GM12873 (cell line): ENCODE measurements at regions not wholly inside any gene's neighbourhood (a gene's known extent, or its start where the extent isn't known, plus 50 kb on each side); places are given as distances from the start of the nearest gene placed in this dataset.

Experiments
- TF ChIP-seq, protein P1 (sequence below): IDR thresholded peaks from 2 replicates; pipeline ENCODE4 v1.5.1; 2012; ENCODE audit warnings: low read depth, mild to moderate bottlenecking, moderate library complexity, low read length, control low read depth; ENCODE audit not compliant: insufficient read depth; ENCODE audit errors: missing control alignments

DNA sequence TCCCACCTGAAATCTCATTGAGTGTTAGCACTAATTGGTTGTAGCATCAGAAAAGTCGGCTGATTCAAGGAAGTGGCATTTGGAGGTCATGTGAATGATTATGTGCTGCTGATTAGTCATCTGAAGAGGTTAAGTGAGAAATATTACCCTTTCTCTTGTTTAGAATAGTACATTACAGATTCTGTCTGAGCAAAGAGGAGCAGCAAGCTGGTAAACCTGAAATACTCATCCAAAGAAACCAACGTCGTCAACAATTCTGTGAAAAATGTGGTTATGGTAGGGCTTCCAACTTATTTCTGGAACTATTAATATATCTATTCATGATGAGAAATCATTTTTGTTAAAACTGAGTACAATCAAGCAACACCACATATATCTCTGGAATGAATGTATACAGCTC, 1024.9 kb downstream of the TUSC7 start:
- TF ChIP-seq, protein P1, sequence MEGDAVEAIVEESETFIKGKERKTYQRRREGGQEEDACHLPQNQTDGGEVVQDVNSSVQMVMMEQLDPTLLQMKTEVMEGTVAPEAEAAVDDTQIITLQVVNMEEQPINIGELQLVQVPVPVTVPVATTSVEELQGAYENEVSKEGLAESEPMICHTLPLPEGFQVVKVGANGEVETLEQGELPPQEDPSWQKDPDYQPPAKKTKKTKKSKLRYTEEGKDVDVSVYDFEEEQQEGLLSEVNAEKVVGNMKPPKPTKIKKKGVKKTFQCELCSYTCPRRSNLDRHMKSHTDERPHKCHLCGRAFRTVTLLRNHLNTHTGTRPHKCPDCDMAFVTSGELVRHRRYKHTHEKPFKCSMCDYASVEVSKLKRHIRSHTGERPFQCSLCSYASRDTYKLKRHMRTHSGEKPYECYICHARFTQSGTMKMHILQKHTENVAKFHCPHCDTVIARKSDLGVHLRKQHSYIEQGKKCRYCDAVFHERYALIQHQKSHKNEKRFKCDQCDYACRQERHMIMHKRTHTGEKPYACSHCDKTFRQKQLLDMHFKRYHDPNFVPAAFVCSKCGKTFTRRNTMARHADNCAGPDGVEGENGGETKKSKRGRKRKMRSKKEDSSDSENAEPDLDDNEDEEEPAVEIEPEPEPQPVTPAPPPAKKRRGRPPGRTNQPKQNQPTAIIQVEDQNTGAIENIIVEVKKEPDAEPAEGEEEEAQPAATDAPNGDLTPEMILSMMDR = no peak

DNA sequence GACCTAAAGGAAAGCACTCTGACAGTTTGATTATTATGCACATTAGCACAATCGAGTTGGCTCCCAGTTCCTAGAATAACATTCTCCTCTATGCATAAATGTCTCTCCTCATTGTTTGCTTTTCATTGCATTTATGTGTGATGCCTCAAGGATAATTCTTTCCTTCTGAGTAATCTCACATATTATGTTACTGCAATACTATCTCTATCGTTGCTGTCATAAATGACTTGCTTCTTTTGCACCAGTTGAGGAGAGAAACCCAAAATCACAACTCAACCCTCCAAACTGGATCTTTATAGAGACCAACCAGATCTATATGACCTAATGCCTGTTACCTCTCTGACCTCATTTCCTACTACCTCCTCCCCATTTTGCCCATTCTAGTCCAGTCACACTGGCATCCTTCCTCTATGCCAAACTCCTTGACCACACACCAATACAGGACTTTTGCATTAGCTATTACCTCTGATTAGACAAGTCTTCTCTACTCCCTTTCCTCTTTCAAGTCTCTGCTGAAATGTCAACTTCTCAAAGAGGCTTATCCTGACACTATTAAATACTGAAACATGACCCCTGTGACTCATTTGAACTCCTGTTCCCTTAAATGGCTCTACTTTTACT, 1026.0 kb downstream of the TUSC7 start:
- TF ChIP-seq, protein P1 = no peak

DNA sequence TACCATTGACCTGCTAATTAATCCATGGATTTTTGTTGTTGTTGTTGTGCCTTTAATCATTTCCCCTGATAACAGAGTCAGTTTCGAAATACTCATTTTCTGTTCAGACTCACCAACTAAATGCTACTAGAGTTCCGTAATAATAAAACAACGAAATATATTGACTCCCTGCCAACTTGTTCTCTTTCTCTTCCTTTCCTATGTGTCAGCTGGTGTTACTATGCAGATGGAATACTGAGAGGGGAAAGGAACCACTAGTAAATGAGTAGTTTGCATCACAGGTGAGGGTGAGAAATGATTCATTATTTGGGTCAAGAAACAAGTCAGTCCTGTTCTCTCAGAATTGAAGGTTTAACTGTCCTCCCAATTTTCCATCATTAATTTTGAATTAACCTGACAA, 1027.3 kb downstream of the TUSC7 start:
- TF ChIP-seq, protein P1 = no peak

DNA sequence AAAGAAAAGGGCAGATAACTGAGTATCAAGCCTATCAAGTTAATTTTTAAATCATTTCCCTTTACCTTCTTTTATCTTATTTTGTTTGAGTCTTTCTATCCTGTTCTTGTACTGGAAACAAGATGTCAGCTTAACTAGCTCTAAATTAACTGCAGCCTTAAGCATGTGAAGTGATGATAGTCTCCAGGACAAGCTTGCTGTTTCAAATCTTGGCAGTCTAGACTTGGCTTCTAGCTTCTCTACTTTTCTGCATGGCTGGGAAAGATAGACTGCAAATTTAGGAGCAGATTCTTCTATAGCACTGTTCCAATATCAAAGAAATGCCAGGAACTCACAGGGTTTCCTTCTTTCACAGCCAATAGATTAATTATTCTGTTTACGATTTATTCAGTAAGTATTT, 1034.4 kb downstream of the TUSC7 start:
- TF ChIP-seq, protein P1 = no peak

DNA sequence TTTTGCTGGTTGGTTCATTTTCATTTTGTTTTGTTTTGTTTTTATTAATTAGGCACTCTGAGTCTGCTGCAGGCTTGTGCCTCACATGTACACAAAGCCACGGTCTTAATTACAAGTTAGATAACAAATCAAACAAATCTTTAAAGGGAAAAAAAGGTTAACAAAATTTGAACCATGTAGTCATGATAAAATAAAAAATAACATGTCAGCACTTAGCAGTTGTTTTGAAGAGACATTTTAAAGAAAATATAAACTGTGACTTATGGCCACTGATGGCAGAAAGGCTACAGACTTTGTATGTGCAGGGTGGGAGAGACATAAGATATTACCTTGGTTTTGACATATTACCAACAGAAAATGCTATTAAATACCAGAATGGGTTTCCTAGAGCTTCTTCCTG, 1035.4 kb downstream of the TUSC7 start:
- TF ChIP-seq, protein P1 = no peak

DNA sequence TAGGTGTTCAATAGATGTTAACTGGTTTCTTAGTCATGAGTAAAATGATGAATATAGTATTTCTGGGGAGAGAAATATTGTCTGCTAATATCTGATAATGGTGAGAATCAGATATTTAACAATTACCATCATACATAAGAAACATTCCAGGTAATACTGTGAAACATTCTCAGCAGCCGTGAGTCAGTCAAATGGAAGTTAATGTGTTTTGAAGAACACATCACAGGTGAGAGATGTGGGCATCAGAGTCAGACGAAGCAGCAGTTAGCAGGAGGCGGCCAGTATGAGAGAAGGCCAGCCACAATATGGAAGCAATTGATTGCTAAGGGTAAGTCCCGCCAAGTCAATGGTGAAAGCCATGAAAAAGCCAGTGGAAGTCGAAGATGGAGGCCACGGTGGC, 1035.9 kb downstream of the TUSC7 start:
- TF ChIP-seq, protein P1 = no peak

DNA sequence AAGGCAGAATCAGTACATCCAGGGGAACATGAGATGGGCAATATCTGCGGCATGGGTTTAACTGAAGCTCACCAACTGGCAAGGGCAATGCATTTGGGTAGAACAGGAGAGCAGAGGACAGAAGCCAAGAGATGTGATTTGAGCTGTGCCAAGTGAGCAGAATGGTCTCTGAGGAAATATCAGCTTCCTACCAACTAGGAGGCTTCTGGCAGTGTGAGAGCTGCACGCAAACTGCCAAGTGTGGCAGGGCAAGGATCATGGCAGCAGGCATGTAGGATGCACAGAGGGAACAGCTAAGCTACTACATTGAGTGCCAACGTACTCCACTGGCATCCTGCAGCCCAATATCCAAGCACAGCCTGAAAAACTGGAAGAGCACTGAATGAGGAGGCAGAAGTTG, 1036.5 kb downstream of the TUSC7 start:
- TF ChIP-seq, protein P1 = no peak
